Kidney (tissue), 13 donors: ENCODE measurements at regions not wholly inside any gene's neighbourhood (a gene's known extent, or its start where the extent isn't known, plus 50 kb on each side); places are given as distances from the start of the nearest gene placed in this dataset.

Source experiments
- DNase-seq, 5 donors: peaks; one replicate each; pipeline ENCODE4 v3.0.0-alpha.2; 2013 to 2020
- FAIRE-seq: peaks from 2 replicates; lab custom pipeline; 2012; peaks lifted over from hg19 to GRCh38; lab: Jason Lieb, UNC
- H3K27ac ChIP-seq, 2 donors: one replicate each; pipeline ENCODE4 v1.7.0; 2013; ENCODE audit warnings: low read depth in 2 of 2, low read length in 2 of 2, inconsistent platforms in 1 of 2
- H3K27me3 ChIP-seq: one replicate; pipeline ENCODE4 v1.7.1; 2013; ENCODE audit warnings: low read length, inconsistent platforms; ENCODE audit not compliant: control insufficient read depth, insufficient read depth
- H3K36me3 ChIP-seq, 3 donors: one replicate each; pipeline versions ENCODE4 v1.7.0 to v1.7.1; 2013; ENCODE audit warnings: low read length in 3 of 3, control low read depth in 1 of 3, inconsistent platforms in 1 of 3; ENCODE audit not compliant: insufficient read depth in 3 of 3, control insufficient read depth in 2 of 3
- H3K4me1 ChIP-seq, 3 donors: one replicate each; pipeline versions ENCODE4 v1.7.0 to v1.7.1; 2013; ENCODE audit warnings: low read length in 3 of 3, inconsistent platforms in 1 of 3, low read depth in 1 of 3; ENCODE audit not compliant: control insufficient read depth in 2 of 3, insufficient read depth in 2 of 3
- H3K4me3 ChIP-seq, 3 donors: one replicate each; pipeline versions ENCODE4 v1.7.0 to v1.8.1; 2013; ENCODE audit warnings: low read length in 3 of 3, control low read depth in 1 of 3, inconsistent platforms in 1 of 3
- H3K9ac ChIP-seq, 3 donors: one replicate each; pipeline versions ENCODE4 v1.7.0 to v1.7.1; 2013; ENCODE audit warnings: low read length in 3 of 3, control low read depth in 1 of 3, inconsistent platforms in 1 of 3
- H3K9me3 ChIP-seq, 3 donors: one replicate each; pipeline versions ENCODE4 v1.7.0 to v1.7.1; 2013; ENCODE audit warnings: low read length in 3 of 3, control low read depth in 1 of 3, inconsistent platforms in 1 of 3; ENCODE audit not compliant: control insufficient read depth in 2 of 3, insufficient read depth in 1 of 3
- intact Hi-C: fragments of 100-400 bp; cut with DNase I; formaldehyde crosslinking; loops from one replicate; pipeline ENCODE4 v1.11.1; 2022
- TF ChIP-seq, protein P1 (sequence below): IDR thresholded peaks from 3 replicates; pipeline ENCODE4 v1.5.1; 2012; ENCODE audit warnings: mild to moderate bottlenecking, moderate library complexity, borderline replicate concordance; ENCODE audit not compliant: insufficient read depth; ENCODE audit errors: extremely low read depth
- donor health status: control.
- donor health status: control.
- donor health status: control.
- donor health status: control.
- donor health status: control.
- donor health status: DM: yes; HTN: yes; CAD: no.
- donor health status: Normal renal cell carcinoma (clear cell type).

DNA sequence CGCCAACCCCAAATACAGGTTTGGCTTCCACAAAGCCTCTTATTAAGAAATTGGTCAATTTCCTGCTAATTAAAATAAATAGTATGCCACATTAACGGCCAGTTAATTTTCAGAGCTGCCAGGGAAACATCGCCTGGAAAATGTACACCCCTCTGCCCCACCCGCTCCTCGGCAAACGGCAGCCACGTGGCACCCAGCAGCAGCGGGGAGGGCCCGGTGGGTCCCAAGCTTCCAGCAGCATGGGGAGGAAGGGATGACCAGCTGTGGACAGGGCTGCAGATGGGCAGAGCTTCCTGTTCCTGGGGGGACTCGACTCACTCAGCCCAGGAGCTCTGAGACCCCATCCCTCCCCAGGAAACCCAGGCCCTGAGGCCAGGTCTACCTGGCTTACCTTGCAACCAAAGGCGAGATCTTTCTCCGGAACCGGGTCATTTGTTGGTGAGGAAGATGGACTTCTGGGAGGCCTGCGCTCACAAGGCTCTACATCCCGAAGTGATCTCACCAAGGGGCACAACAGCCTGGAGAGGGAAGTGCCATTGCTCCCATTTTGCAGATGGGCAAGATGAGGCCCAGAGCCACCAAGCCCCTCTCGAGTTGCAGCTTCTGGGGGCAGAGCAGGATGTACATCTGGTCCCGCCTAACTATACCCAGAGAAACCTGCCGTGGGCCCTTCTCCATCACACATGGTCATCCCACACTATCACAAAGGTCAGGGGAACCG is 68.3 kb downstream of the IGLL1 start:
- DNase-seq (peak in 1 of 5 donors; percentile 49), FAIRE-seq (no peak)
- Histone ChIP-seq H3K4me3 (no peak overlapping the region), H3K9me3 (no peaks in the 10 kb centered on the region), H3K27ac (no peak overlapping the region), H3K27me3 (no peaks in the 10 kb centered on the region), H3K36me3 (no peaks in the 10 kb centered on the region), H3K4me1 (no peaks in the 10 kb centered on the region), H3K9ac (no peak overlapping the region)
- TF ChIP-seq, protein P1, sequence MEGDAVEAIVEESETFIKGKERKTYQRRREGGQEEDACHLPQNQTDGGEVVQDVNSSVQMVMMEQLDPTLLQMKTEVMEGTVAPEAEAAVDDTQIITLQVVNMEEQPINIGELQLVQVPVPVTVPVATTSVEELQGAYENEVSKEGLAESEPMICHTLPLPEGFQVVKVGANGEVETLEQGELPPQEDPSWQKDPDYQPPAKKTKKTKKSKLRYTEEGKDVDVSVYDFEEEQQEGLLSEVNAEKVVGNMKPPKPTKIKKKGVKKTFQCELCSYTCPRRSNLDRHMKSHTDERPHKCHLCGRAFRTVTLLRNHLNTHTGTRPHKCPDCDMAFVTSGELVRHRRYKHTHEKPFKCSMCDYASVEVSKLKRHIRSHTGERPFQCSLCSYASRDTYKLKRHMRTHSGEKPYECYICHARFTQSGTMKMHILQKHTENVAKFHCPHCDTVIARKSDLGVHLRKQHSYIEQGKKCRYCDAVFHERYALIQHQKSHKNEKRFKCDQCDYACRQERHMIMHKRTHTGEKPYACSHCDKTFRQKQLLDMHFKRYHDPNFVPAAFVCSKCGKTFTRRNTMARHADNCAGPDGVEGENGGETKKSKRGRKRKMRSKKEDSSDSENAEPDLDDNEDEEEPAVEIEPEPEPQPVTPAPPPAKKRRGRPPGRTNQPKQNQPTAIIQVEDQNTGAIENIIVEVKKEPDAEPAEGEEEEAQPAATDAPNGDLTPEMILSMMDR, result no peak
- intact Hi-C loops, result no loop called here

DNA sequence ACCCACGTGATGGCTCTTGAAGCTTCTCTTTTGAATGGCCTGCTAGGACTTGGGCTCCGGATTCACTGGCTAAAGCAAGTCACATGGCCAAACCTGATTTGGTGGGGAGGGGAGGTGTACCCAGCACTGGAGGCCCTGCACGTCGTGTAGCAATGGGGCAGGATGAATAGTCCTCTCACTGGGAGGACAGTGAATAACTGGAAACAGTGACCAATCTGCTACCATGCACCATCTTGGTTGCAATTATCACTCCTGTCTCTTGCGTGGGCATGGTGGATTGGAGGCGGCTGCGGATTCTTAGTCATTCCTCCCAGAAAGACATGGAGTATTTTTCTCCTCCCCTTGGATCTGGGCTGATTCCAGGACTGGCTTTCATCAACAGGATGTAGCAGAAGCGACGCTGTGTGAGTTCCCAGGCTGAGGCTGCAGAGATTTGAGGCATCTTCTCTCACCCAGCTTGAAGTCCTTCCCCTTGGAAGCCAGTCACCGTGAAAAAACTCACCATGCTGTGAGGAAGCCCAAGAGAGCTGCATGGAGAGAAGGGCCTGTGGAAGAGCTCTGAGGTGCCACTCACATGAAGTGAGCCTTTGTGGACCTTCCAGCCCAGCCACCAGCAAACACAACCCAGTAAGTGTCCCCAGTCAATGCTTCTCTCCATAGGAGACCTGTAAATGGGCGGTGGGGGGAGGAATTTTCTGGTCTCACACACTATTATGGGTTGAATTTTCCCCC is 70.4 kb downstream of the IGLL1 start:
- intact Hi-C loops, result no loop called here
- TF ChIP-seq, protein P1, result no peak
- no peaks in the 10 kb centered on the region for H3K36me3 ChIP-seq
- no peak overlapping the region for H3K9ac ChIP-seq
- no peaks in the 10 kb centered on the region for H3K27me3 ChIP-seq
- H3K4me1 ChIP-seq, result no peaks in the 10 kb centered on the region
- no peak overlapping the region for H3K27ac ChIP-seq
- H3K9me3 ChIP-seq, result no peaks in the 10 kb centered on the region
- H3K4me3 ChIP-seq, result no peak overlapping the region
- DNase-seq (peak in 2 of 5 donors; percentile 21 to 24), FAIRE-seq (no peak)

DNA sequence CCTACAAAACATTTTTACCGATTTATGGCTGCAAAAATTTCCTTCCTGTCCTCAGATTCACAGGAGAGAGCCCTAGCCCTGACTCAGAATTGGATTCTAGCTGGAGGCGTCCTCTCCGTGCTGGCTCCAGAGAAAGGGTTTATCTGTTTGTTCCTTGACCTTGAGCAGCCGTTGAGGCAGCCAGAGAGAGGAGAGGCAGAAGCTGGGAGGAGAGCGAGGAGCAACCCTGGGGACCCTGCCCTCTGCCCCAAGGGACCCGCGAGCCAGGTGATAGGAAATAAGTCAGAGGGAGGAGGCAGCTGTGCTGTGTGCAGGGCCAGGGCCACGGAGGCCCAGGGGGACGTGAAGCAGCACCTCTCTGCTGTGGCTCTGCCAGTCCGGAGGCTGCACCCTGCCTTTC is 75.6 kb downstream of the IGLL1 start:
- FAIRE-seq (no peak), DNase-seq (peak in 1 of 5 donors; percentile 48)
- peaks cover 0 to 5% (median 0%) of the 10 kb centered on the region in 3 donors for H3K4me1 ChIP-seq
- intact Hi-C loops, result no loop called here
- no peak overlapping the region for H3K27ac ChIP-seq
- no peak overlapping the region for H3K4me3 ChIP-seq
- no peaks in the 10 kb centered on the region for H3K27me3 ChIP-seq
- H3K9me3 ChIP-seq, result no peaks in the 10 kb centered on the region
- H3K36me3 ChIP-seq, result no peaks in the 10 kb centered on the region
- TF ChIP-seq, protein P1, result no peak
- H3K9ac ChIP-seq, result no peak overlapping the region
